ENCODE measurements at regions not wholly inside any gene's neighbourhood (a gene's known extent, or its start where the extent isn't known, plus 50 kb on each side); places are given as distances from the start of the nearest gene placed in this dataset.

DNA sequence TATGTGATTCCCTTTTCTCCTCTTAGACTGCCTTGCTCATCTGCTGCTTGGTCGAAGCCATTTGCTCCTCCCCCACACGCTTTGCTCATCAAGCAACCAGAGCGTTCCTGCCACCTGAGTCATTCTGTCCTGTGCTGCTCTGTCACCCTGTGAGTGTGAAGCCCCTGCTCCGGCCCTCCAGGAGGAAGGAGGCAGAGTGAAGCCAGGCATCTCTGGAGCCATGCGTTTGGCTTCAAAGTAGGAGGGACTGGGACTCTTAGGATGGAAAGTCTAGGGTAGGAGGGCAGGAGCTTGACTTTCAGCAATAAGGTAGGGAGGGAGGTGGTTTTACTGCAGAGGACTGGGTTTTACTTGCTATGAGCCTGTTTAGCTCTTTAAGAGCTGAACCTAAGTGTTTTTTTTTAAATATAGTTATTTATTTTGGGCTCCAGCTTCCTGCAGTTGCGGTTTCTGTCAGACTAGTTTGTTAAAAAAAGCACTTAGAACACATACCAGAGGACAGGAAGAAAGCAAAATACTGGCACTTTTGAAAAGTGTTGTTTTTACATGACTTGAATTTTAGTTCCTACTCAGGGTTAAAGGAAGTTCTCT, 63.6 kb downstream of the SPINK2 start:
- Histone ChIP-seq H3K4me3 (no peak overlapping the region), H3K27me3 (no peaks in the 10 kb centered on the region; the same call in 1 of the 2 replicates), H3K9me3 (replicated peaks) (no peaks in the 10 kb centered on the region), H3K27ac (no peak overlapping the region), H3K36me3 (no peaks in the 10 kb centered on the region), H3K4me1 (peaks cover 8% of the 10 kb centered on the region)
- peak; percentile 46 to 50 for DNase-seq

DNA sequence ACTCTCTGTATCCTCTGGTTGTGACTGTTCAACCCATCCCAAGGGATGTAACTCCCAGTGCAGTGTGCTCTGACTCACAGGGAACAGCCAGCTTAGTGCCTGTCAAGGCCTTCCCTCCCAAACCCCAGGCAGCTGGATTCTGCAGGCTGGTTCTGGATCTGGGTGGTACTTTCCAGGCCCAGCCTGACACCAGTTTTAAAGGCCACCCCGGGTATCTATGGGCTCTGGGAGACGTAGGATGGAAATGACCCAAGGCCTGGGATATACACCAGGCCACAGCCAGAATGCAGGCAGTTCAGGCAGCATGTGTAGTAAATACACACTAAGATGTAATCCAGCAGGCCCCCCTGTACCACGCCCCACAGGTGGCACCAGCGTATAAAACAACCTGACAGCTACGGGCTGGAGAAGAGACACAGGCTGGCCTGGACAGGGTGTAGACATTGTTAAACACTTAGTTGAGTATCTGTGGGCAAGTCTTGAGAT, 64.2 kb downstream of the SPINK2 start:
- H3K4me3 ChIP-seq = no peak overlapping the region
- H3K4me1 ChIP-seq = peaks cover 8% of the 10 kb centered on the region
- H3K27me3 ChIP-seq = no peaks in the 10 kb centered on the region; the same call in 1 of the 2 replicates
- no peaks in the 10 kb centered on the region for H3K36me3 ChIP-seq
- no peak overlapping the region for H3K27ac ChIP-seq
- DNase-seq = no peak
- no peaks in the 10 kb centered on the region for H3K9me3 ChIP-seq (replicated peaks)

- no peak for DNase-seq
- Histone ChIP-seq H3K27ac (no peak overlapping the region), H3K36me3 (no peaks in the 10 kb centered on the region), H3K27me3 (no peaks in the 10 kb centered on the region; the same call in 1 of the 2 replicates), H3K4me3 (no peak overlapping the region), H3K9me3 (replicated peaks) (no peaks in the 10 kb centered on the region), H3K4me1 (peaks cover 8% of the 10 kb centered on the region)
Measured at GRCh38 chr4:56755901-56756300, 65.6 kb downstream of the SPINK2 start.

GRCh38 chr4:56752985-56753384, 68.5 kb downstream of the SPINK2 start:
- no peak overlapping the region for H3K4me3 ChIP-seq
- no peaks in the 10 kb centered on the region for H3K9me3 ChIP-seq (replicated peaks)
- H3K36me3 ChIP-seq = no peaks in the 10 kb centered on the region
- DNase-seq = no peak
- peaks cover 8% of the 10 kb centered on the region for H3K4me1 ChIP-seq
- no peaks in the 10 kb centered on the region for H3K27me3 ChIP-seq
- H3K27ac ChIP-seq = no peak overlapping the region

GRCh38 chr4:56750231-56750630, 69.1 kb upstream of the HOPX start:
- no peaks in the 10 kb centered on the region for H3K4me1 ChIP-seq
- no peaks in the 10 kb centered on the region for H3K36me3 ChIP-seq
- no peak overlapping the region for H3K4me3 ChIP-seq
- no peak overlapping the region for H3K27ac ChIP-seq
- no peak for DNase-seq
- H3K27me3 ChIP-seq = no peaks in the 10 kb centered on the region
- H3K9me3 ChIP-seq (replicated peaks) = no peaks in the 10 kb centered on the region

DNA sequence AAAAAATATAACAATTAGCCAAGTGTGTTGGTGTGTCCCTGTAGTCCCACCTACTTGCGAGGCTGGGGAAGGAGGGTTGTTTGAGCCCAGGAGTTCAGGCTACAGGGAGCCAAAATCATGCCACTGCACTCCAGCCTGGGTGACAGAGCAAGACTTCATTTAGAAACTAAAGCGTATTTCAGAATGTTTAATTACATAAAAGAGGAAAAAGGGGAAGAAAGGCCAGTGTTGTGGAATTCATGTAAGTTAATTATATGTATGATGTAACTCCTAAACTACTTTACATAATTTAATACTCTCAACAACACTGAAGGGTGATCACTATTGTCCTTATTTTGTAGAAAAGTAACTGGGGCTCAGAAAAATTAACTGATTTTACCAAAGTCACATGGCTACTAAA, 67.2 kb upstream of the HOPX start:
- Histone ChIP-seq H3K4me3 (no peak overlapping the region), H3K4me1 (no peaks in the 10 kb centered on the region), H3K36me3 (no peaks in the 10 kb centered on the region), H3K9me3 (replicated peaks) (no peaks in the 10 kb centered on the region; the same call in 1 of the 2 replicates), H3K27me3 (no peaks in the 10 kb centered on the region), H3K27ac (no peak overlapping the region)
- no peak for DNase-seq

DNA sequence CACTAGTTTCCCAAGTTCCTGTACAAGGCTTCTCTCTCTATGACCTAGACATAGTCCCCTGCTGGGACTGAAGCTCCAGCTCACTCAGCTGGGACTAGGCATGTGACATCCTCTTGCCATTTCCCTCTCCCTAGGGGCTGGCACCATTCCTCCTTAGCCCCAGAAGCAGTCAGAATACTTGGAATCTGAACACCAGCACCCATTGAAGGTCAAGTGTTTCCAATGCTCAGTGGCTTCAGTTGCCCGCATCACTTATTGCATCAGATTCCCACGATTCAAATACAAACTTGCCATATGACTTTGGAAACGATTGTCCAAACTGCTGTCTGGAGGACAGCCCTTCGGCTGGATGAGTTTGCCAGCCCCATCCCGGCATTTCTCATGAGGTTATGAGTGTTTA, 65.5 kb upstream of the HOPX start:
- no peaks in the 10 kb centered on the region for H3K36me3 ChIP-seq
- H3K27me3 ChIP-seq = no peaks in the 10 kb centered on the region
- no peaks in the 10 kb centered on the region for H3K4me1 ChIP-seq
- no peaks in the 10 kb centered on the region; the same call in 1 of the 2 replicates for H3K9me3 ChIP-seq (replicated peaks)
- no peak overlapping the region for H3K4me3 ChIP-seq
- H3K27ac ChIP-seq = no peak overlapping the region
- no peak for DNase-seq

DNA sequence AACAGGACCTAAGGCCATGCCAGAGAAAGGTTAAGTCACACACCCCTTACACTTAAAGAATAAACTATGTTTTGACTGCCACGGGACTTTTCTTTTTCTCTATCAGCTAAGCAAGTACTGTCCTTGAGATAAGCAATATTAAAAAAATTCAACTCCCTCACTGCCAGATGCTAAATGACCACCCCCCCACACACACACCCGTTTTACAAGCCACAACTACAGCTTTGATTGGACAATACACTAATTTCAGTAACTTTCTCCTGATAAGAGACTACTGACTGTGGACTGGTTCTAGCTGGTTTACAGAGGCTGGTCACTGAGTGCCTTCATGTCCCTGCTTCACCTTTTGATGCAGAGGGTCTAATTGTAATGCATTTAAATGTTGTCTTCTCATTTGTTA, 63.9 kb upstream of the HOPX start:
- no peaks in the 10 kb centered on the region for H3K36me3 ChIP-seq
- no peak overlapping the region for H3K27ac ChIP-seq
- H3K4me3 ChIP-seq = no peak overlapping the region
- H3K9me3 ChIP-seq (replicated peaks) = no peaks in the 10 kb centered on the region; the same call in 1 of the 2 replicates
- no peaks in the 10 kb centered on the region for H3K27me3 ChIP-seq
- DNase-seq = no peak
- H3K4me1 ChIP-seq = no peaks in the 10 kb centered on the region

DNA sequence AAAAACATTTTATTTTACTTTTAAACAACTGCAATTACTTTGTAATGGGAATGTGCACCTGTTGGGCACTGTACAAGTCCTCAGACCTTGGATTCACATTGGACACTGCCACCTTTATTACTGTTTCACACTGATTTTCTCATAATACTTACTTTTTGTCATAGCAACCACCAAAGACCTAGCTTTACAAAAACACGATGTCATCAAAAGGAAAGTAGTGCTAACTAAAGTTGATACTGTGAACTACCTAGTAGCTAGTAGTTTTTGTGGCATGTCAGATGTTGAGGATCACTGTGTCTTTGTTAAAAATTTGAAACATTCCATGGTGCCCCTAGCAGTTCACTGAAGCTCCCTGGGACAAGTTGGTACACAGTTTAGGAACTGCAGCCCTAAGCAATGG, 62.9 kb upstream of the HOPX start:
- Histone ChIP-seq H3K36me3 (no peaks in the 10 kb centered on the region), H3K4me1 (no peaks in the 10 kb centered on the region), H3K4me3 (no peak overlapping the region), H3K9me3 (replicated peaks) (no peaks in the 10 kb centered on the region; the same call in 1 of the 2 replicates), H3K27ac (no peak overlapping the region), H3K27me3 (no peaks in the 10 kb centered on the region)
- no peak for DNase-seq

DNA sequence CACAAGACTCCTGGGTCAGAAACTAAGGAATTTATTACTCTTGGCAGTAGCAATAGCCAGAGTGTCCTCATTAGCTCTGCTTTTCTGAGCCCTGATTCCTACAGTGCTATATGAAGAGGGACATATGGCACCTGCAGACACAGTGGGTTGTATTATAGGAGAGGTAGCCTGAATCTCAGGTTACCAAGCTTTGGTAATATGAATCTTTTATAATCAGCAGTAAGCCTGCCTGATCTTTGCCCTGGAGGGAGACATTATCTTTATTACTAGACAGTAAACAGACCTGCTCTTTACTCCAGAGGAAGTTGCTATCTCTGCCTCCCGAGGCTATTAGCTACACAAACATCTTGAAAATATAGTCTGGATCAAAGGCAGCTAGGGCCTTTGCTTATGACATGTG, 62.5 kb upstream of the HOPX start:
- Histone ChIP-seq H3K9me3 (replicated peaks) (no peaks in the 10 kb centered on the region; the same call in 1 of the 2 replicates), H3K27ac (no peak overlapping the region), H3K36me3 (no peaks in the 10 kb centered on the region), H3K4me1 (no peaks in the 10 kb centered on the region), H3K27me3 (no peaks in the 10 kb centered on the region), H3K4me3 (no peak overlapping the region)
- DNase-seq = no peak

DNA sequence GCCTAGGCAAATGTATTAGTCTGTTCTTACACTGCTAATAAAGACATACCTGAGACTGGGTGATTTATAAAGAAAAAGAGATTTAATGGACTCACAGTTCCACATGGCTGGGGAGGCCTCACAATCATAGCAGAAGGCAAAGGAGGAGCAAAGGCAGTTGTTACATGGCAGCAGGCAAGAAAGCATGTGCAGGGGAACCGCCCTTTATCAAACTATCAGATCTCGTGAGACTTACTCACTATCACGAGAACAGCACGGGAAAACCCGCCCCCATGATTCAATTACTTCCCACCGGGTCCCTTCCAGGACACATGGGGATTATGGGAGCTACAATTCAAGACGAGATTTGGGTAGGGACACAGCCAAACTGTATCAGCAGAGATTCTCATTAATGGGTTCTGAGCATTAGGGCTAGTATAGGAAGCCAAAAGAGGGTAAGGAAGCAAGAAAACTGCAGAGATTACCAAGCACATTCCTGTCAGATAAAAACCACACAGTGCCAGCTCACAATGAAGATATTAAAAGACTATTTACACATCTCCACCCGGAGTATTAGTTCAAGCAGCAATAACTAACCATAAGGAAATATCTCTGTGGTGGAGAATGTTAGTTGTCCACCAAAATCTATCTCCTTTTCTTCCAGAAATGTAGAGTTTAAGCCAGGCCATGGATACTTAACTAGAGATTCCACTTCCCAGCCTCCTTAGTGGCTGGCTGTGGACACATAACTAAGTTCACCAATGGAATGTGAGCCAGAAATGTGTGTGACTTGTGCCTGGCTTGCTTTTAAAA, 61.2 kb upstream of the HOPX start:
- no peak for DNase-seq
- H3K4me1 ChIP-seq = no peaks in the 10 kb centered on the region
- no peaks in the 10 kb centered on the region for H3K27me3 ChIP-seq
- H3K4me3 ChIP-seq = no peak overlapping the region
- no peak overlapping the region for H3K27ac ChIP-seq
- H3K9me3 ChIP-seq (replicated peaks) = no peaks in the 10 kb centered on the region; the same call in 1 of the 2 replicates
- H3K36me3 ChIP-seq = no peaks in the 10 kb centered on the region

GRCh38 chr4:56741595-56741994, 60.5 kb upstream of the HOPX start:
- H3K4me3 ChIP-seq = no peak overlapping the region
- no peaks in the 10 kb centered on the region; the same call in 1 of the 2 replicates for H3K9me3 ChIP-seq (replicated peaks)
- H3K27ac ChIP-seq = no peak overlapping the region
- H3K27me3 ChIP-seq = no peaks in the 10 kb centered on the region
- DNase-seq = no peak
- no peaks in the 10 kb centered on the region for H3K36me3 ChIP-seq
- no peaks in the 10 kb centered on the region for H3K4me1 ChIP-seq

DNA sequence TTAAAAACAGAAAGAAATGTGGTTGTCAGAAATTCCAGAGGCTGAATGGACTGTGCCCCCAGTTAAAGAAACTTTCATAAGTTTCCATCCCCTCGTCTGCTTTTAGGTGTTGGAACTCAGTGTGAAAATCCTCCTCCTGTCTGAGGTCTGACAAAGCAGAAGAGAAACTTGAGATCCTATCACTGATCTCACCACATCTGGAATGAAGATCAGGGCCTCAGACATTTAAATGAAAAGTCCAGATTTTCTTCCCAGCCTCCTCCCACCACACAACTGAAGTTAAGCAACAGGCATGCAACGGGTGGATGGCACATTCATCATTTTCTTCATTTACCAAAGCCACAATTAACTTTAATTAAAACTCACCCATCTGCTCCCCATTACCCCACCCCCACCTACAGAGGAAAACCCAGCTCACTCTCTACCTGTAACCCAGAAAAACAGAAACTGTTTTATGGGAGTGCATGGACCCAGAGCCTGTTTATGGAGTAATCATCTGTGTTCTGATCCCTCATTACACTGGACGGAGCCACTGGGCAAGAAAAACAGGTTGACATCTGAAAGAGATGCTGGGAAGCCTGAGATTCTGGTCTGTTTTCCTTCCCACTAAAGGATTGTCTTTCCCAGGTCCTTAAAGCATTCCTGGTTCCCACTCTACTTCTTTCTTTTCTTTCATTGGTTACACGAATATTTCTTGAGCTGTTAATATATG, 58.1 kb upstream of the HOPX start:
- DNase-seq = no peak
- H3K9me3 ChIP-seq (replicated peaks) = no peaks in the 10 kb centered on the region
- no peaks in the 10 kb centered on the region for H3K36me3 ChIP-seq
- no peaks in the 10 kb centered on the region for H3K27me3 ChIP-seq
- H3K27ac ChIP-seq = no peak overlapping the region
- no peaks in the 10 kb centered on the region for H3K4me1 ChIP-seq
- no peak overlapping the region for H3K4me3 ChIP-seq

GRCh38 chr4:56737666-56738065, 56.6 kb upstream of the HOPX start:
- no peaks in the 10 kb centered on the region for H3K27me3 ChIP-seq
- no peak overlapping the region for H3K27ac ChIP-seq
- no peak overlapping the region for H3K4me3 ChIP-seq
- H3K36me3 ChIP-seq = no peaks in the 10 kb centered on the region
- no peak for DNase-seq
- no peaks in the 10 kb centered on the region for H3K9me3 ChIP-seq (replicated peaks)
- H3K4me1 ChIP-seq = no peaks in the 10 kb centered on the region

- H3K27ac ChIP-seq = no peak overlapping the region
- no peaks in the 10 kb centered on the region for H3K9me3 ChIP-seq (replicated peaks)
- no peaks in the 10 kb centered on the region for H3K36me3 ChIP-seq
- no peaks in the 10 kb centered on the region for H3K27me3 ChIP-seq
- H3K4me1 ChIP-seq = no peaks in the 10 kb centered on the region
- no peak overlapping the region for H3K4me3 ChIP-seq
- DNase-seq = no peak
Measured at GRCh38 chr4:56733352-56733751, 52.3 kb upstream of the HOPX start.

All from SJCRH30 (cell line).